ENCODE measurements at regions not wholly inside any gene's neighbourhood (a gene's known extent, or its start where the extent isn't known, plus 50 kb on each side); places are given as distances from the start of the nearest gene placed in this dataset.

GRCh38 chr7:140230861-140231770, 54.3 kb upstream of the KDM7A start:
- CTCF ChIA-PET = no interaction called here
- Histone ChIP-seq H3K36me3 (ENCODE audit: control insufficient read depth in 2 of 2, extremely low read depth in 1 of 2, insufficient read depth in 2 of 2, low read length in 2 of 2) (no peaks in the 10 kb centered on the region), H3K27me3 (ENCODE audit: control insufficient read depth in 2 of 2, insufficient read depth in 2 of 2, low read length in 2 of 2) (peaks cover 18 to 21% of the 10 kb centered on the region in 2 experiments), H3K27ac (ENCODE audit: insufficient read depth, low read depth, low read length) (no peak overlapping the region), H4K20me1 (replicated peaks; ENCODE audit: control insufficient read depth, extremely low read depth, insufficient read depth, low read length) (no peaks in the 10 kb centered on the region), H3K4me2 (ENCODE audit: insufficient read depth, low read length) (peak overlapping the region; percentile 94), H2AFZ (ENCODE audit: low read depth, low read length) (peak overlapping the region; percentile 97), H3K9ac (replicated peaks; ENCODE audit: extremely low read depth, insufficient read depth, low read length) (no peak overlapping the region), H3K9me3 (replicated peaks; ENCODE audit: control insufficient read depth, insufficient read depth, low read length) (no peaks in the 10 kb centered on the region), H3K4me1 (ENCODE audit: control insufficient read depth, extremely low read depth, insufficient read depth, low read length) (peaks cover 6% of the 10 kb centered on the region), H3K79me2 (ENCODE audit: control insufficient read depth, insufficient read depth, low read length) (no peaks in the 10 kb centered on the region), H3K9me1 (replicated peaks; ENCODE audit: control insufficient read depth, extremely low read depth, insufficient read depth, low read length) (no peaks in the 10 kb centered on the region), H3K4me3 (replicated peaks in 1 of 3; ENCODE audit: insufficient read depth in 1 of 3, low read depth in 1 of 3, low read length in 3 of 3) (peak overlapping the region; percentile 35 to 65 (median 60))
- dilution Hi-C loops (cut with MboI; ENCODE audit: extremely low pct_ligation_motif_present, low sequenced_read_pairs) = no loop called here
- no peak for TF ChIP-seq FOS (IDR thresholded peaks at IDR 0.05; ENCODE audit: borderline replicate concordance, insufficient read depth, low read length)
- no peak for TF ChIP-seq JUN (IDR thresholded peaks at IDR 0.05; ENCODE audit: borderline replicate concordance, insufficient read depth, insufficient read length, low read depth)
- TF ChIP-seq CTCF (IDR thresholded peaks at IDR 0.05; ENCODE audit: extremely low read depth in 1 of 2, insufficient read depth in 1 of 2, low read depth in 1 of 2, low read length in 2 of 2) = no peak
- no peak for TF ChIP-seq GATA2 (IDR thresholded peaks at IDR 0.05; ENCODE audit: insufficient read depth, insufficient read length, low read depth, low read length)
- TF ChIP-seq POLR2AphosphoS5 (IDR thresholded peaks at IDR 0.05; ENCODE audit: insufficient read depth, low read depth, low read length) = no peak
- TF ChIP-seq MYC (IDR thresholded peaks at IDR 0.05; ENCODE audit: low read depth, low read length) = no peak
- TF ChIP-seq POLR2A (IDR thresholded peaks at IDR 0.05; ENCODE audit: low read depth, low read length) = no peak
- peak; percentile 51 for TF ChIP-seq EZH2 (IDR thresholded peaks at IDR 0.05; ENCODE audit: borderline replicate concordance, low read depth, low read length, severe bottlenecking)
- TF ChIP-seq MAX (IDR thresholded peaks at IDR 0.05; ENCODE audit: insufficient read depth, insufficient read length) = no peak
- FAIRE-seq = peak; percentile 59
- DNase-seq (ENCODE audit: low read depth, low spot score) = peak; percentile 49
- no TSS peak for BruUV-seq (replicated peaks)
- POLR2A ChIA-PET = no interaction called here
- intact Hi-C loops (cut with micrococcal nuclease) = loop anchor here (1.0 kb wide), 1 partner anchor 54 kb away; no protein-coding TSS in a partner anchor
